NT2/D1 (cell line): ENCODE measurements at regions not wholly inside any gene's neighbourhood (a gene's known extent, or its start where the extent isn't known, plus 50 kb on each side); places are given as distances from the start of the nearest gene placed in this dataset.

ENCODE experiments used
- DNase-seq: peaks from one replicate; pipeline ENCODE4 v3.0.0-alpha.2; 2011; ENCODE audit warnings: low read depth, low spot score
- H3K27me3 ChIP-seq: 2 replicates; pipeline ENCODE4 v1.6.0; 2011; ENCODE audit warnings: mild to moderate bottlenecking; ENCODE audit not compliant: insufficient read length, insufficient read depth
- H3K36me3 ChIP-seq: 2 replicates; pipeline ENCODE4 v1.6.1; 2011; ENCODE audit warnings: mild to moderate bottlenecking, low read length, mixed read lengths; ENCODE audit not compliant: insufficient read depth, insufficient read length
- H3K4me1 ChIP-seq: 2 replicates; pipeline ENCODE4 v1.5.1; 2011; ENCODE audit not compliant: insufficient read depth, insufficient read length
- H3K4me3 ChIP-seq: 2 replicates; pipeline ENCODE4 v1.5.1; 2011; ENCODE audit warnings: low read depth; ENCODE audit not compliant: insufficient read length
- H3K9ac ChIP-seq: 2 replicates; pipeline ENCODE4 v1.6.0; 2011; ENCODE audit warnings: low read depth; ENCODE audit not compliant: insufficient read length
- H3K9me3 ChIP-seq: 2 replicates; pipeline ENCODE4 v1.5.1; 2011; ENCODE audit warnings: mild to moderate bottlenecking, low read length; ENCODE audit not compliant: insufficient read depth
- SUZ12 ChIP-seq: IDR thresholded peaks from 2 replicates; pipeline ENCODE4 v1.6.1; 2011; ENCODE audit not compliant: insufficient read length, insufficient read depth; ENCODE audit errors: extremely low read depth
- YY1 ChIP-seq: IDR thresholded peaks from 2 replicates; pipeline ENCODE4 v1.6.1; 2011; ENCODE audit not compliant: insufficient read length, insufficient read depth
- ZNF274 ChIP-seq: IDR thresholded peaks from 2 replicates; pipeline ENCODE4 v1.6.1; 2011; ENCODE audit warnings: mild to moderate bottlenecking, low read depth, low read length

DNA sequence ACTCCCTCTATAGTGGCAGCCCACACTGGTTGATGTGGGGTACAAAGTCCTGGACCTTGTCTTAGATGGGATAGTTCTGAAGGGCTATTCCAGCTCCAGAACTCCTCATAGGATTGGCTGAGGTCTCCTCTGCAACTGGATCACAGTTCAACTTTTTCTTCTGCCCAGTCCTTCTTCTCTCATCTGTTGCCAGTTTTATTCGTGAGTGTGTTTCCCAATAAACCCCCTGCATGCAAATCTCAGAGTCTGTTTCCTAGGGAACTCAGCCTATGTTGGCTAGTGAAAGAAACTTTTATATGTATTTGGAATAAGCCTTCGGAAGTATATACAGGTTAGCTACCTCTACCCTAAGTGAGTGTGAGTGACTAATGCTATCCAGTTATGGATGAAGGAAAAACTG, 823.4 kb downstream of the SLC4A3 start:
- H3K4me3 ChIP-seq = no peak overlapping the region
- no peaks in the 10 kb centered on the region for H3K4me1 ChIP-seq
- DNase-seq = no peak
- H3K9me3 ChIP-seq = no peaks in the 10 kb centered on the region
- no peaks in the 10 kb centered on the region for H3K27me3 ChIP-seq
- no peak overlapping the region for H3K9ac ChIP-seq
- TF ChIP-seq SUZ12 = no peak
- TF ChIP-seq YY1 = no peak
- no peak for TF ChIP-seq ZNF274
- no peaks in the 10 kb centered on the region for H3K36me3 ChIP-seq

DNA sequence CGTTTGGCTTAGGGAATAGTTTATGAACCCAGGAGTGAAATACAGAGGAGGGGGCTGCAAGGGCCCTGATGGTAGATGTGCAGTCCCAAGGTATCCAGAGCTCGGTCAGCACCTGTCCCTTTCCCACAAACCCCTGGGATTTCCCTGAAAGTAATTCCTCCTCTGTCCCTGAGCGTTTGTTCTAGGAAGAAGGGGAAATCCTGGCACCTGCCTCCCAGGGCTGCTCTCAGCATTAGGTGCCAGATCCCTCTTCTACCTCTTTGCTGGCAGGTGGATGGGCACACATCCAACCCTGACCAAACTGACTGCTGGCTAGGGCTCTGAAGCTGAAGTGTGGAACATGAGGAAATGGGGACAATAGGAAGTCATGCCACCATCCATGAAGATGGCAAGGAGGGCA, 824.0 kb downstream of the SLC4A3 start:
- Histone ChIP-seq H3K27me3 (no peaks in the 10 kb centered on the region), H3K9me3 (no peaks in the 10 kb centered on the region), H3K4me1 (no peaks in the 10 kb centered on the region), H3K4me3 (no peak overlapping the region), H3K9ac (no peak overlapping the region), H3K36me3 (no peaks in the 10 kb centered on the region)
- DNase-seq = no peak
- TF ChIP-seq YY1 (no peak), SUZ12 (no peak), ZNF274 (no peak)

DNA sequence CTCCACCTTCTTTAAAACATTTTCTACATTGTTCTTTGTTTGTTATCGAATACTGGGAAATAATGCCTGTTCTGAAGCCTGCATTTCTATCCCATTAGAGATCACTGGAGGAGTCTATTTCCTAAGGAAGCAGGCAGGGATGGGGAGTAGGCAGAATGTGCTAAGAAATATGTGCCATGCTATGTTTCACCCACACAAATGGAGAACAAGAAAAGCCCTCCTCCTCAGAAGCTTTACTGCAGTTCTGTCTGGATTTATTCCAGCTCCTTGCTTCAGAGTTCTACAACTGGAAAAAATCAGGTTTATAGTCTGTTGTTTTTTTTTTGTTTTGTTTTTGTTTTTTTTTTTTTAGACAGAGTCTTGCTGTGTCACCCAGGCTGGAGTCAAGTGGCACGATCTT, 825.1 kb downstream of the SLC4A3 start:
- Histone ChIP-seq H3K27me3 (no peaks in the 10 kb centered on the region), H3K36me3 (no peaks in the 10 kb centered on the region), H3K4me1 (no peaks in the 10 kb centered on the region), H3K9me3 (no peaks in the 10 kb centered on the region), H3K9ac (no peak overlapping the region), H3K4me3 (no peak overlapping the region)
- DNase-seq = no peak
- TF ChIP-seq SUZ12 = no peak
- TF ChIP-seq YY1 = no peak
- TF ChIP-seq ZNF274 = no peak

DNA sequence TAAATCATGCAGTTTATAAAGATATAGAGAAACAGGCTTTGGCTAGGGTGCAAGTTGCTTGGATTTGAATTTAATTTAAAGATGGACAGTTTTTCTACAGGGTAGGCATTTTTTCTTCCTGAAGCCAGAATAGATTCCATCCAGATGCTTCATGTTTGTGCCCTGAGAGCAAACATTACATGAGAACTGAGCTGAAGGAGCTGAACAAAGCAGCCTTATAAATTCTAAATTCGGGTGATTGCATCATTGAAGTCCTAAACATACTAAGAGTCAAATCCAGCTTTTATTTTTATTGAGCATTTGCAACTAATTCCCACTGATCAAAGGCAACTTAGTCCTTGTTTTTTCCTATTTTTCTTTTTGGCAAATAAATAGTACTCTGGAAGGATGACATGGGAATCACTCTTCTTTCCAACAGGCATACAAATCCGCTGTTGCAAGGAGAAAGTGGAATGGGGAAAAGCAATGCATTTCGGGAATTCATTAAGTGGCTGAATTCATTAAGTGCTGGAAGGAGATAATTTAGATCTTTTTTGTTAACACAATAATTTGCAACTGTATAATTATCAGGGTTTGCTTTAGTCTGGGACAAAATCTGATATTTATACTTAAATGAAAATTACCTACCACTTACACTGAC, 828.0 kb downstream of the SLC4A3 start:
- no peaks in the 10 kb centered on the region for H3K9me3 ChIP-seq
- no peak for DNase-seq

DNA sequence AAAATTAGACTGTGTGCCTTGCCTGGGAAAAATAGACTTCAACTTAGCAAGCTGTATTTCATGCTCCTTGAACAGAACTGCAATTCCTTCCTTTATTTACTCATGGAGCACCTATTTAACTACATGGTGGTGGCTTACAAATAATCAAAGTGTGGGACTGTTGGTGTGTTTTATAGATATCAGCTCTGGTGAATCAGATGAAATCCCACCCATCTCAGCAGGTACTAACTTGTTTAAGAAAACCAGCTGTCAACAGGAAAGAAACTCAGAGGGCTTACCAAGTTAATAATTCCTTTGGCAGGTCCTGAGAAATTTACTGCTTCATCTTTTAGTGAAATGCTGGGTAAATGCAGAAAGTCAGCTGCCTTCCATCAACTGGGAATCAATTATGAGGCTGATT, 830.6 kb downstream of the SLC4A3 start:
- no peaks in the 10 kb centered on the region for H3K27me3 ChIP-seq
- no peak for DNase-seq
- TF ChIP-seq ZNF274 (no peak), SUZ12 (no peak), YY1 (no peak)
- H3K4me1 ChIP-seq = no peaks in the 10 kb centered on the region
- H3K4me3 ChIP-seq = no peak overlapping the region
- H3K36me3 ChIP-seq = no peaks in the 10 kb centered on the region
- no peaks in the 10 kb centered on the region for H3K9me3 ChIP-seq
- no peak overlapping the region for H3K9ac ChIP-seq

More for the DNA sequence above, 828.0 kb downstream of the SLC4A3 start:
- Histone ChIP-seq H3K9ac (no peak overlapping the region), H3K4me3 (no peak overlapping the region), H3K36me3 (no peaks in the 10 kb centered on the region), H3K27me3 (no peaks in the 10 kb centered on the region), H3K4me1 (no peaks in the 10 kb centered on the region)
- TF ChIP-seq ZNF274 = no peak
- TF ChIP-seq SUZ12 = no peak

DNA sequence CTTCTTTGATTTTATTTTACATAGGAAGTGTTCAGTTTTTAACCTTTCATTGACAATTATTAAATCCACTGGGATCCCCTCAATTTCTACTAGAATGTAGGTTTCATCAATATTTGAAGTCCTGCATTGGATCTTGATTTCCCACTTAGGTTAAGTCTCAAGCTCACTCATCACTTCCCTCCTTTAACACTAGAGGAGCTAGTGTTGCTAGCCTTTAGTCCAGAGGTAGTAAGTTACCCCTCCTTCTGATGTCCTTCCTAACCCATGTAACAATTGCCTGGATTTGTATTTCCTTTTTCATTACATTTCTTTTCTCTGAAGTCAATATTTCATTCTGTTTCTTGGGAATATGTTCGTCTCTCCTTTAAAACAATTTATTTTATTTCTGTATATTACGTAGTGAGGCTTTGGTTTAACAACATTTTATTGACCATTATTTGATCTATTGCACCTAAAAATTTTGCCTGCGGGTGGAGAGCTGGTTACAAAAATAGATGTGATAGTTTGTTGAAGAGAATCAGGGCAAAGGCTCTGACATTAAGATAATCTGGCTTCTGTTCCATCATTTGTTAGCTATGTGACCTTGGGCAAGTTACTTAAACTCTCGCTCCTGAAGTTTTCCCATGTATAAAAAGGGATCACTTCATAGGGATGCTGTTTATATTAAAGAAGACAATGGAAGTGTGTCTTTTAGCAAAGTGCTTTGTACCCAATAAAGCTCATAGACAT, 833.0 kb downstream of the SLC4A3 start:
- Histone ChIP-seq H3K9me3 (no peaks in the 10 kb centered on the region), H3K4me3 (no peak overlapping the region), H3K27me3 (no peaks in the 10 kb centered on the region), H3K36me3 (no peaks in the 10 kb centered on the region), H3K9ac (no peak overlapping the region), H3K4me1 (no peaks in the 10 kb centered on the region)
- TF ChIP-seq YY1 (no peak), ZNF274 (no peak), SUZ12 (no peak)
- DNase-seq = peak; percentile 5

DNA sequence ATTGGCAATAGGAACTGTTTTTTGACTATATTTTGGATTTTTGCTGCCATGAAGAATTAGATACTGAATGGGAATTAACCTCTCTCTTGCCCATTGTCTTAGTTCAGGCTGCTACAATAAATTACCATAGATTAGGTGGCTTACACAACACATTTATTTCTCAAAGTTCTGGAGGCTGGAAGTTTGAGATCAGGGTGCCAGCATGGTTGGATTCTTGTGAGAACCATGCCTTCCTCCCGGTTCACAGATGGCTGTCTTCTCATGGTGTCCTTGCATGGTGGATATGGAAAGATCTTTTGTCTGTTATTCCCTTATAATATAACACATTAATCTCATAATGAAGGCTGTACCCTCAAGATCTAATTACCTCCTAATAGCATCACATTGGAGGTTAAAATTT, 836.4 kb downstream of the SLC4A3 start:
- DNase-seq = no peak
- Histone ChIP-seq H3K27me3 (no peaks in the 10 kb centered on the region), H3K9ac (no peak overlapping the region), H3K4me1 (no peaks in the 10 kb centered on the region), H3K36me3 (no peaks in the 10 kb centered on the region), H3K9me3 (no peaks in the 10 kb centered on the region), H3K4me3 (no peak overlapping the region)
- TF ChIP-seq SUZ12 (no peak), ZNF274 (no peak), YY1 (no peak)
